CD4-positive, alpha-beta T cell treated with Interleukin-10 for 1 hour (primary cell): ENCODE measurements at regions not wholly inside any gene's neighbourhood (a gene's known extent, or its start where the extent isn't known, plus 50 kb on each side); places are given as distances from the start of the nearest gene placed in this dataset.

ENCODE experiments used
- DNase-seq: peaks from one replicate; pipeline ENCODE4 v3.0.0-alpha.2; 2020

DNA sequence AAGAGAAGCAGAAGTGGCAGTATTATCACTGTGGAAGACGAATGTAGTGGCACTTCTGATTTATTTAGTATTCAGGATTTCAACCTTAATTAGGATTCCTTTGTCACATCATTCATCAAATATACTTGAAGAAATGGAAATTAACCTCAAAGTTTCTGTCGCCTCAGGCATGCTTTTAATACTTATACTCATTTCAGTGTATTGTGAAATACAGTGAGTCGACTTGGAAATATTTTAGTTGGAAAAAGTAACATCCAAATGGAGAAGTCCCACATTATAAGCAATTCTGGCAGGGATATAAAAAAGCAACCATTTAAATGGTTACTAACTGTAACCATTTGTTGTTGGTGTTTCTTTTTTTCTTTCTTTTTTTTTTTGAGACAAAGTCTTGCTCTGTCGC is 648.8 kb downstream of the ARL4A start:
- DNase-seq: no peak

DNA sequence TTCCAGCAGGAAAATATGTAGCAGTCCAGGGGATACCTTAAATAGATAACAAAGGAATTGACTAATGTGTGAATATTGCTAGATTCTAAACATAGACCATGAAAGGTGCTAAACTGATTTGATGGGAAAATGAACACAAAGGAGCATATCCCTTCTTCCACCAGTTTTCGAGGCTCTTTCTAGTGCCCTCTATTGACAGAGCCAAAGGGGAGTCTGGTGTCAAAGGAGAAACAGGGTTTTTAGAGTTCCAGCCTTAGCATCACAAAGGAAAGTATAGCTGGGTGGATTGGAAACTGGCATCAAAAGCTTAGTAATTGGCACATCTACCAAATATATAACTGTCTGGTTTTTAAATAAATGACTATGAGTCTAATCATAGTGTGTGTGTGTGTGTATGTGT is 636.8 kb downstream of the ETV1 start:
- DNase-seq: no peak

DNA sequence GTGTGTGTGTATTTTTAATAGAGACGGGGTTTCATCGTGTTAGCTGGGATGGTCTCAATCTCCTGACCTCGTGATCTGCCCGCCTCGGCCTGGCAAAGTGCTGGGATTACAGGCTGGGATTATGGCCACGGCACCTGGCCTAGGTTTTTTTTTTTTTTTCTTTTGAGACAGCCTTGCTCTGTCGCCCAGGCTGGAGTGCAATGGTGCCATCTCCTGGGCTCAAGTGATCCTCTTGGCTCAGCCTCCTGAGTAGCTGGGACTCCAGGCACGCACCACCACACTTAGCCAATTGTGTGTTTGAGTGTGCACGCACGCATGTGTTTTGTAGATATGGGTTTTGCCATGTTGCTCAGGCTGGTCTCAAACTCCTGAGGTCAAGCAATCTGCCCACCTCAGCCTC is 629.8 kb downstream of the ETV1 start:
- no peak for DNase-seq

DNA sequence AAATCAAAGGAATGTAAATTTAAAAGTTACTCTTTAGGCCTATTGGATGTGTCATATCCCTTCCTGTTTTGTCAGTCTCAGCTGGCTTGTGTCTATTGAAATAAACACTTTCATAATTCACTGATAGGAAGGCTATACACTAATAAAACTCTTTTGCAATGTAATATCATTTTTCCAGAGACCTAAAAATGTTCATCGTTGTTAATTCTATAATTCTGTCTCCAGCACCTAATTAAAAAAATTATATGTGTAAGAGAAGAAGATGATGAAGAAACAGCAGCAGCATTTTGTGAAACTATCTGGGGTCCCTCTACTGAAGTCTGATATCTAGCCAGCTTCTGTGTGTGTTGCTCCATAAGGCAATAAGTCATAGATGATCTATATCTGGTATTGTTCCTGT is 602.7 kb downstream of the ETV1 start:
- DNase-seq: no peak

DNA sequence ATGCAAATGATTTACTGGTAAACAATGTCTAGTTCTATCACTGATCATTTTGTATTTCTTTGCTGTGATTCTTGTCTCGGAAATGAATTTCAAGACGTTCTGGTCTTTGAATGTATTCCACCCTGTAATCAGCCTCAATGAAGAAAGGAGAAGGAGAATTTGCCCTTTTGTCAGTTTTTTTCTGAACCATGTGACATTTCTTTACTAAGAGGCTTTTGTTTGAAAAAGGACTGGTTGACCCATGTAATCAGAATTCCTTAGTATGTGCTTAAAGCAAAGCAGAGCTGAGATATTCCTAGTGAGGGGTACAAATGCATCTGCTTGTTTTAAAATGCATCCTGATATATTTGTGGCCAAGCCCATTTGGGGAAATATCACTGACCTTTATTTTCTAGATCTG is 581.6 kb downstream of the ETV1 start:
- DNase-seq: no peak

DNA sequence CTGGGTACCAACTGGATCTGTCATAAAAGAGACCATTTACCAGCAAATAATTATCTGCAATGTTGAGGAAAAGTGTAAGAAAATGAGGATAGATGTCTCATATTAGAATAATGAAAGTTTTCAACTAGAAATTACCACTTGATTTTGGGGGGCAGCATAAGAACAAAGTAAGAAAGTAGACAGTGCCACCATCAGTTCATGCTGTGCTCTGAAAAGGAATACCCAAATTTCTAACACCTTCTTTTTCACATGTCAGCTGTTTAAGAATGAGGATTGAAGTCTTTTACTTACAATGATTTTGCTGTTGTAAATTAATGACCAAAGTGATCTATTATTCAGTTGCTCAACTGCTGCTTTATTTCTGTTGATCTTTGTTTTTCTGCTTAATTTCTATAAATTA is 578.3 kb downstream of the ETV1 start:
- no peak for DNase-seq

DNA sequence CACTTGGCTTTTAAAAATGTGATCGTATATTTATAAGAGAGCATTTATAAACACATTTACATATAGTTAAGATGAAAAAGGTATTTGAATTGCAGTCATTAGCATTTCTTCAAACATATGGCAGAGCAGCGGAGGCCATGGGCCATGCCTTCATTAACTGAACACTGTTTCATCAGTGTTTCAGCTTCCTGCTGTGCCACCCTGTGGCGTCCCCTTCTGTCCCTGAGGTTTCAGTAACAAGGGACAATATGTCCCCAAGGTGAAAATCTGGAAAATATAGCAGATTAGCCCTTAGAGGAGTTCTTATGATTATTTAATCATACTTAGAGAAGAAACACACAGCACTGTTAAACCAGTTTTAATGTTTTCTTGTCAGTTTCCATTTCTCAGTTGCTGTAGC is 577.8 kb downstream of the ETV1 start:
- DNase-seq: no peak

DNA sequence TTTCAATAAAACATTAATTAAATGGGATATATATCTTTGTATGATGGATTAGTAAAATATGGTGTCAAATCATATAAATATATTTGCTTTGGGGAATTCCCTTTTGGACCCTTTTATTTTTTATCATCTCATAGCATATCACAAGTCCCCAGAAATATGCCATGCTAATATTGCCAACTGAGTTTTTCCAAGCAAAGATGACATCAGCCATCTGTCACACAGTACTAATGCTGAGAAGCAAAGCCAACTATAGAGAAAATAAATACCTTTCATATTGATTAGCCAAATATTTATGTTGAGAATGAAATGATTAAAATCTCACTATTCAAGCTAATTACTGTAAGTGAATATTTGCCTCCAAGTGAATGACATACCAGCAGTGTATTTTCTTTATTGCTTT is 575.3 kb downstream of the ETV1 start:
- DNase-seq: no peak

DNA sequence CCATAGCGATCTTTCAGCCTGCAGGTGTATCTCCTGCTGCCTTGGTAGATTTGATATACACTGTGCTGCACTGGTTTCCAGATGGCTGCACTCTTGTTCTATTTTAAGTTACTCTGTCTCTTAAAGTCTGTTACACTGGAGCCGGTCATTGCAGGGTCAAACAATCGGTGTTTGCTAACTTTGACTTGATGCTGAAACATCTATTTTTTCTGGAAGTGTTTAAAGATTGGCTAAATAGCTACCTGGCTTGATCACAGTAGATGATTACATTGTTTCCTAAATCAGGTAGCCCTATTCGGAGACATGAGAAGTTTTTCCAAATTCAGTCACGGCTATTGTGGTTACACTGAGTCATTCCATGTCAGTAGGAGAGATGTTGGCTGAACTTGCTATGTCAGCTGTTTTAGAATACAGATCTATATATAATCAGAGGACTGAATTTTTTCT is 574.8 kb downstream of the ETV1 start:
- DNase-seq: no peak

DNA sequence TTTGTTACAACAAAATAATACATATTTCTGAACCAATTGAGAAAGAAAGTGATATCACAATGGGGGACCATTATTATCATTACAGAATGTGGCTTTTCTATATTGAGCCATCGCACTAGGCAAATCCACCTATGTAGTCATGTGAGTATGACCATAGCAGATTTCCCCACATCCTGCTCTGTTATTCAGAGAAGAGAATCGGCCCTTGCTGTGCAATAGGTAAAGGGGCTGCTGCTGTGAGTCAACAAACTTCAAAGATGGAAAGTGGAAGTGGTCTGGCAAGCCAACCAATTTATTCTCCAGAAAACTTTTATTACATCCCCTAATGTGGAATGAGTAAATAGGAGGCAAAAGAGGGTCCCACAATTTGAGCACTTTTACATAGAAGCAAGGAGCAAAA is 573.4 kb downstream of the ETV1 start:
- no peak for DNase-seq

DNA sequence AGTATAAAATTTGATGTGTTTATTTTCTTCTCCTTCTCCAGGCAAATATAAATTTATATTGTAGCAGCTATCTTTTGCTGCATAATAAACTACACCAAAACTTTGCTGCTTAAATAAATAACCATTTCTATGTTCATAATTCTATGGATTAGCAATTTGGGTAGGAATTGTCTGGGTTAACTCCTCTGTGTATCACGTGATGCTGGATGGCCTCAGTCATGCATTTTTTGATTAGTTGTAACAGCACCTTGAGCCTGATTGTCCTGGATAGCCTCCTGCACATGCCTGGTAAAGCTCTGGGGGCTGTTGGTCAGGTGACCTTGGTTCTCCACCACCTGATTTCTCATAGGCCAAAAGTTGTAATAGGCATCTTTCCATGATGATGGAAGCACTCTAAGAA is 572.9 kb downstream of the ETV1 start:
- no peak for DNase-seq

DNA sequence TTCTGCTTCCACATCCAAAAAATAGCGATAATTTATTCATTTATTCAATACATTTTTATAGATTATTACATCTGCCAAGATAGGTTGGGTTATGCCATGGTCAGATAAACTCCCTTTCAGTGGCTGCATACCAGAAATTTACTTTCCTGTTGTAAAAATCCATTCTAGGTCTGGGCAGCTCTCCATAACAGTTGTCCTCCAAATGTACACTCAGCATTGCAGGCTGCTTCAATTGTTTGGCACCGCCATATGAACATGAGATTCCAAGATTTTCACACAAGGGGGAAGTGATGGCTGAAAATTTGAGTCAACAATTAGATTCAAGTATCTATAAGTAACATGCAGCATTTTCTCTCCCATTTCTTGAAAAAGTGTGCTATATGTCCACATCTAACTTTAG is 568.7 kb downstream of the ETV1 start:
- DNase-seq: no peak

DNA sequence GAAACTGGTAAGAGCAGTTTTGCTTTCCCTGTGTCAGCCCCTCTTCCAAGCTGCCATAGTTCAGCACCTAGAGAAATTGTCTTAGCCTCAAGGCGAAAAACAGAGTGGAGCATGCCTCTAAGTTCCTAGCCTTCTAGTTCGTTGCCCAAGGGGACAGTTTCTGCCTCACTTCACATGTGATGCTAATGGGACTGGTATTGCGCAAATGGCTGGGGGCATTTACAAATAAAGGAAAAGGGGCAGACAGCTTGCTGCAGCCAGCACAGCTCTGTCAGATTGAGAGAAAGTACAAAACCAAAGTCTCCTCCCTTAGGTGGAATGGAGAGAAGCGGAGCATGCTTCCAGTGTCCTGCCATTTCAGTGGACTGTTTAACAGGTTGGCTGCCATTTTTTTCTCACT is 567.7 kb downstream of the ETV1 start:
- no peak for DNase-seq

DNA sequence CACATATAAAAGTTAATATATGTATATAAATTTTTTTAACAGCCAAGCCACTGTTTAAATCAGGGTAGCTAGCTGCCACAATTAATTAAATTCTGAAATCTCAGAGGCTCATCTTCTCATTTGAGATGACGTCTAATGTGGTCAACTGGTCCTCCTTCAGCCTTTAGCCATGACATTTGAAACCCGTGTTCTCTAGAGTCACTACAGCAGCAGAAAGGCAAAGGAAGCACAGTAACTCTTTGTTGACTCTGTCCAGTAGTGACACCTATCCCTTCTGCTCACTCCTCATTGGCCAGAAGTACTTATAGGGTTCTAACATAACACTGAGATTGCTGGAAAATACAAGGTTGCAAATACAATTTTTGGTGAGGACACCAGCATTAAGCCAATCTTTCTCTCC is 555.5 kb downstream of the ETV1 start:
- DNase-seq: no peak

DNA sequence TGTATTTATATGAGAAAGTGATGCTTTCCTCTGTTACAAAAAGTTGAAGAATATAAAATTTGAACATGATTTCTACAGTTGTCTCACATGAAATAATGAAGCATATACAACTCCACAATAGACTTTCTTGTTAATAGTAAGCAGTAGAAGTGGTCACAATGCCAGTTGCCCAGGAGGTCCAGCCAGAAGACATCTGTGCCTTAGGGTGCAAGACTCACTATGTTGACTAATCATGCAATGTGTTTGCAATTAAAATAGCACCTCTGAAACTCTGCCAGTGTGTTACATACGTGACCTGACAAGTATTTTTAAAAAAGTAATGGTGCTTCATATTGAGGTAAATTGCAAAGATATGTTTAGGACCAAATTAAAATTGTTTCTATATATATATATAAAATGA is 547.2 kb downstream of the ETV1 start:
- DNase-seq: no peak

DNA sequence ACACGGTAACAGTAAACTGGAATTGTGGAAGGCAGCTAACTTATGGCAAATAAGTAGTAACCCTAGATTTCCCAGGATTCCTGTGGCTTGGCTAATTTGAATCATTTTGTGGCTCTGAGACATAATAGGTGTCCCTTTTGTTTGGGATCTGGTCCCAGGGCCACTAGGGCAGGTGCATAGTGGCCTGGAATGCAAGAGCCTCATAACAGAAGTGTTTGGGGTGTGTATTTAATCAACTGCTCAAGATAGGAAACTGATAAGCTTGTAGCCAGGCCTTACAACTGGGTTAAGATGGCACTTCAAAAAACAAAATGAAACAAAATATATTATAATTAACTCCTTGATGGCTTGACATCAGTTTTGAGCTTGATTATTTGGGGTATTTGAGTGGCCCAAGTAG is 541.8 kb downstream of the ETV1 start:
- DNase-seq: no peak

DNA sequence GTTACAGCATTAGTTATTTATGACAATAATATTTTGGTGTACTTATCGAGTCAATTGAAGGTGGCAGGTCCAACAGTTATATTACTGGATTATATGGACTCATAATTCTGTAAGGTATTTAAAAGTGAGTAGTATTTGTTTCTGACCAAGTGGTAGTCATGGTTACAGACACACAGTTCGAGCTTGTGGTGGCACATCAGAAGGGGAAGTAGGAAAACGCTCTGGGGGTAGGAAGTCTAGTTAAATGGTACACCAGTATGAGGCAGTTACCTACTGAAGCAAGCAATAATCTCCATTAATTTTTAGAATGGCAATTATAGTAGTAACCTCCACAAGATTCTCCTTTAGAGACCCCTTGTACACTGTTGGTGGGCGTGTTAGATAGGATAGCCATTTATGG is 541.2 kb downstream of the ETV1 start:
- no peak for DNase-seq

DNA sequence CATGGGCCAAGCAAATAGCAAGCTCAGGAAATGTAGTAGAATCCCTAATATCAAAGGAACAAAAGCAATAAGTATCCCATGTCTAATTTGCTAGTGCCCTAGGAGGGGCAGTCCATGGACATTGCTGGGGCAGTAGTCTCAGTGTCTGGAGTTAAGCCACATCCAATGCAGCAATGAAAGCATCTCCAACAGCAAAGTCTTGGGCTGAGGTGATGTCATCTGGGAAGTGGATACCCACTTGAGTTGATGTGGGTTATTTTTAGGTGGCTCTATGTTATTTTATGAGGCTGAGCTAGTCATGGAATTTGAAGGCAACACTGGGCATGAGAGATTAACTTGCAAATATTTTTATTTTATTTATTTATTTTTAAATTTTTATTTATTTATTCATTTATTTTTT is 540.0 kb downstream of the ETV1 start:
- no peak for DNase-seq

DNA sequence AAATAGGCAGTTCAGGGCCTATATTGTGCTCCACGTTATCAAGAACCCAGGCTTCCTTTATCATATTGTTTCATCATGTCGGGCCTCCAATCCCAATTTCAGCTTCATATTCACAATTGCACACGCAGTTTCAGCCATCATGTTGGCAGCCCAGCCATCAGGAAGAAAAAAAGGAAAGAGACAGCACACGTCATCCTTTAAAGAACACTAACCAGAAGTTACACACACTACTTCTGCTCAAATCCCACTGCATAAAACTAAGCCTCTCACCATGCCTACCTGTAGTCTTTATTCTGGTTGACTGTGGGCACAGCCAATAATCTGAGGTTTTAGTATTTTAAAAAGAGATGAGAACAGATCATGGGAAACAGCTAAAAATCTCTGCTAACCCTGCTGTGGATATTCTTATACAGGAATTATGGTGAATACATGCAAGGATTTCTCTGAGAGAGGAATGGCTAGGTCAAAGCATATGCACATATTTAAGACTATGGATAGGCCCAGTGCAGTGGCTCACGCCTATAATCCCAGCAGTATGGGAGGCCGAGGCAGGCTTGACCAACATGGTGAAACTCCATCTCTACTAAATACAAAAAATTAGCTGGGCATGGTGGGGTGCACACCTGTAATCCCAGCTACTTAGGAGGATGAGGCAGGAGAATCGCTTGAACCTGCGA is 534.4 kb downstream of the ETV1 start:
- no peak for DNase-seq

DNA sequence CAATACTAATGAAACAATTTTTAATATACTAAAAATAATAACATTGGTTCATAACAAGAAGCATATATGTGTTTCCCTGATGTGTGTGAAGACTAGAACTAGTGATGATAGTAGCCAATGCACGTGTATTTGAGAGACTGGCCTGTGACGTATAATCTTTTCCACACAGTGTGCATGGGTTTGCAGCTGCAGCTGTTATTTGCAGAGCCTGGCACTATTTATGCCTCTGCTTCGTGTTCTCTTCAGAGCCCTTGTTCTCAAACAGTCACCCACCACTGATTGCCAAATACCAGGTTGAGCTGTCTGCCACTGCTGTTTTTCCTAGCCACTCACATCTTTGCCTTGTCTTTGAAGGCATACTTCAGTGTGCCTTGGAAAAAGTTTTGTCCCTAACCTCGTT is 531.7 kb downstream of the ETV1 start:
- DNase-seq: no peak

DNA sequence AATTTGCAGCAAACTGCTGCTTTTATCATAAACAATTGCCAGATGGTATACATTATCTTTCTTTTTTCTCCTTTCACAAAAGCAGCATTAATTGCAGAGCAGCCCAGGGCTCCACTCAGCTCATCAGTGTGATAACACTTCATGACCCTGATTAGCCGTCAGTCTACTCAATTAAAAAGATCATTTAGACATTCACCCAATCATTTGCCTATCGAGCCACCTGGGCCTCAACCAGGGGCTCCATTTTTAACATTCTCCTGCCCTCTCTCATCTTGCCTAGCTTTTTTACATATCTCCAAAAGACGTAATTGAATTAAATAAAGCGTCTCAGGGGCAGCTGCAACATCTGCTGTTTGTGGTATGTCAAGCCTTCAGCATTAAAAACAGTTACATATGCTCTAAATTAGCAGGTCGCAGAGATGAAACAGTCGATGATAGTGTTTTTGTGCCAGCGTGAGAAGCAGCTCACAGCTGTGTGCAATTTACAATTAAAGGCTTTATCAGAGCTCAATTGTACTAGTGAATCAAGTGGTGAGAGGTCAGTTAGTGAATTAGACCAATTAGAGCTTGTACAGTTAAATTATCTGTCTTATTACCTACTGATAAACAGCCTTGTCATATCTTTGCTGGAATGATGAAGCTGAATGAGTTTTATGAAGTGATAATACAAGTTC is 522.5 kb downstream of the ETV1 start:
- DNase-seq: no peak

DNA sequence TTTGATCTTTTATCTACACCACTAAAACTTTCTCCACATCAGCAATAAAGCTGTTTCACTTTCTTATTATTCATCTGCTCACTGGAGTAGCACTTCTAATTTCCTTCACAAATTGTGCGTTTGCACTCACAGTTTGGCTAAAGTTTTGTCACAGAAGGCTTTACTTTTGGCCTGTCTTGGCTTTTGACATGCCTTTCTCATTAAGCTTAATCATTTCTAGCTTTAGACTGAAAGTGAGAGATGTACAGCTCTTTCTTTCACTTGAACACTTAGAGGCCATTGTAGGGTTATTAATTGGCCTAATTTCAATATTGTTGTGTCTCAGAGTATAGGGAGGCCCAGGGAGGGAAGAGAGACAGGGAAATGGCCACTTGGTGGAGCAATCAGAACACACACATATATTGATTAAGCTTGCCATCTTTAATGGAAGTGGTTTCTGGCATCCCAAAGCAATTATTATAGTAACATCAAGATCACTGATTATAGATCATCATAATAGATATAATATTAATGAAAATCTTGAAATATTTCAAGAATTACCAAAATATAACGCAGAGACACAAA is 512.5 kb downstream of the ETV1 start:
- no peak for DNase-seq

DNA sequence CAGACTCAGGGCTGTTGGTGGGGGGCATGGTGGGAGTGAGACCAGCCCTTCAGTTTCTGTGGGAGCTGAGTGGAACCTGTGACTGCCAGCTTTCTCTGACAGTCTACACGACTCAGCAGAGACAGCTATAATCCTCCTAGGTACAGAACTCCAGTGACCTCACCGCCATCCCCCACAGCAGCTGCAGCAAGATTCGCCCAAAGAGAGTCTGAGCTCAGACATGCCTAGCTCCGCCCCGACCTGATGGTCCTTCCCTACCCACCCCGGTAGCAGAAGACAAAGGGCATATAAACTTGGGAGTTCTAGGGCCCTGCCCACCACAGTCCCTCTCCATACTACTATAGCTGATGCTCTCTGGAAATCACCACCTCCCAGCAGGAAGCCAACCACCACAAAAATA is 500.1 kb downstream of the ETV1 start:
- DNase-seq: no peak

DNA sequence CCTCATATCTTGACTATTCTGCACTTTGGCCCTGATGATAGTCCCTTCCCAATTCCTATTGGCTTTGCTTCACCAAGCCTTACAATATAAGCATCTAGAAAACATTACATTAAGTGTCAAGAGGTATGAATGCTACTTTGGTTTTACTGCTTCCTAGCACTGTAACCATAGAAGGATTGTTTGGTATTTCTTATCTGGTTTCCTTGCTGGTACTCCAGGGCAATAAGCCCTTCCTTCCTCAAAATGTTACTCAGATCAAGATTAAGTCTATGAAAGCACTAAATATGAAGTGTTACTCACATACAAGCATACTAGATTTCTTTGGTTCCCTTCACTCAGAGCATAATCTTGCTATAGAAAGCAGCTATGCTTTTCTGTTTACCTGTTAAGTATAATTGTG is 492.5 kb downstream of the ETV1 start:
- no peak for DNase-seq

DNA sequence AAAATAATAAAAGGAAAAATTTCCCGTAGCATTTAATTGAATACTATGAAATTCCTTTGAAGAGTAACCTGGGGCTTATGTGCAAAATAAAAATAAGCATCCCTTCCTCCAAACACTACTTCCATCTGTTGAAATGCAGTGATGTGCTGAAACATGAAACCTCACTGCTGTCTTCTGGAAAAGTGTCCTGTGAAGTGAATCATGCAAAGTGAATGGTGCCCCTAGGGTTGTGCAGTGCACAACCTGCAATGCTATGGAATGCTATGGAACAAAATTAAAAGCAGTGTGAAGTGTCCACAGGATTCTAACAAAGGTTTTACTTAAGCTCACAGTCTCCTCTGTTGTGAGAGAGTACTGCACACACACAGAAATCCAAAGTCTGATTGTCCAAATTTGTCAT is 480.9 kb downstream of the ETV1 start:
- no peak for DNase-seq
